ENCODE measurements at regions not wholly inside any gene's neighbourhood (a gene's known extent, or its start where the extent isn't known, plus 50 kb on each side); places are given as distances from the start of the nearest gene placed in this dataset.

DNA sequence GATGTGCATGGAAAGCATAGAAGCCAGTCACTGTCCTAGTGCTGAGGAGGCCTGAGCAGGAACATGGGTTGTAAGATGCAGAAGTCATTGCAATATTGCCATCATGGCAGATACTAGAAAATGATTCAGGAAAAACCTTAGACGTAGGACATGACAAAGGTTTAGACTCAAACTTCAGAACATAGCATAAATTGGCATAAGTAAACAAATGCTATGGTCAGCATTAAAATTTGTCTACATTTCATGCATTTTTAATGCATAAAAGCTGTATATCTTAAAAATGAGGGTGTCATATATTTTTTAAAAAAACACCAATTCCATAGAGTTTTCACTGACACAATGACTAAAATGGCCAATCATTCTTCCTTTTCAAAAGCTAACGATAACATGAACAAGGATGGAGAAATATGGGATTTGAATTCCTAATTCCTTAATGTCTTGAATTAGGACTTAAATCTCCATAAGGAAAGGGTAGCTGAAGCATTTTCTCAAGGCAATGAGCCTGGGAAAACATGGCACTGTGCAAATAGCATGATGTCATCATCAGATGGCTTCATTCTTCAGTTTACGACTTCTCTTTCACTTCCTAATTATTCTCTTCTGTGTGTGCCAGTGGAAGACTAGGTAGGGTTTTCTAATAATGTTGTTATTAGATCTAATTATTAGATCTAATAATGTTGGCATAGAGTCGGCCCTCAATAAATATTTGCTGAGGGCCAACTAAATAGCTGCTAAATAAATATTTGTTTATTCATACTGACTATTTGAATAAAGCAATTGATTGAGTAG, 125.1 kb upstream of the FRG1 start:
- no peak overlapping the region for H3K27ac ChIP-seq
- H3K27me3 ChIP-seq, result no peaks in the 10 kb centered on the region
- no peak overlapping the region for H3K4me3 ChIP-seq
- DNase-seq, result no peak
- no peak for TF ChIP-seq POLR2A (IDR thresholded peaks at IDR 0.05)
- TF ChIP-seq, protein P1, sequence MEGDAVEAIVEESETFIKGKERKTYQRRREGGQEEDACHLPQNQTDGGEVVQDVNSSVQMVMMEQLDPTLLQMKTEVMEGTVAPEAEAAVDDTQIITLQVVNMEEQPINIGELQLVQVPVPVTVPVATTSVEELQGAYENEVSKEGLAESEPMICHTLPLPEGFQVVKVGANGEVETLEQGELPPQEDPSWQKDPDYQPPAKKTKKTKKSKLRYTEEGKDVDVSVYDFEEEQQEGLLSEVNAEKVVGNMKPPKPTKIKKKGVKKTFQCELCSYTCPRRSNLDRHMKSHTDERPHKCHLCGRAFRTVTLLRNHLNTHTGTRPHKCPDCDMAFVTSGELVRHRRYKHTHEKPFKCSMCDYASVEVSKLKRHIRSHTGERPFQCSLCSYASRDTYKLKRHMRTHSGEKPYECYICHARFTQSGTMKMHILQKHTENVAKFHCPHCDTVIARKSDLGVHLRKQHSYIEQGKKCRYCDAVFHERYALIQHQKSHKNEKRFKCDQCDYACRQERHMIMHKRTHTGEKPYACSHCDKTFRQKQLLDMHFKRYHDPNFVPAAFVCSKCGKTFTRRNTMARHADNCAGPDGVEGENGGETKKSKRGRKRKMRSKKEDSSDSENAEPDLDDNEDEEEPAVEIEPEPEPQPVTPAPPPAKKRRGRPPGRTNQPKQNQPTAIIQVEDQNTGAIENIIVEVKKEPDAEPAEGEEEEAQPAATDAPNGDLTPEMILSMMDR (IDR thresholded peaks at IDR 0.05), result no peak
- H3K9me3 ChIP-seq, result no peaks in the 10 kb centered on the region
- H3K4me1 ChIP-seq, result no peaks in the 10 kb centered on the region
- no peaks in the 10 kb centered on the region for H3K36me3 ChIP-seq
- intact Hi-C loops (cut with DNase I; ENCODE audit: low total_unique reads), result no loop called here

DNA sequence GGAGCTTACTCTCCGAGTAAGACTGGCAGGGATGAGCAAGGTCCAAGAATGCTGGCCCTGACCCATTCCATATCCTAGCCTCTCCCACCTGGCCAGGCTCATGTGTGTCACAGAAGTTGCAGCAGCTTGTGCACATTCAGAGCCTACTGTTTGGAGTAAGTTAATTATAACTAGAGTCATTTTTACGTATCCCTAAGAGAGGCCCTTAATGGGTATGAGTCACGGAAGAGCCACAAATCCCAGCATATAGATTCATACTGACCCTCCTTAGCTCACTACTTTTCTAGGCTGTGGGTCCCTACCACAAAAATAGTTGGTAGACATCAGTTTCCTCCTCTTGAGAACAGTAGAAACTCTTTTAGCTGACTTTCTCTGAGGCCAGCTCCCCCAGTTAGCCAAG, 118.3 kb upstream of the FRG1 start:
- no peaks in the 10 kb centered on the region for H3K9me3 ChIP-seq
- H3K27ac ChIP-seq, result no peak overlapping the region
- intact Hi-C loops (cut with DNase I; ENCODE audit: low total_unique reads), result no loop called here
- no peak overlapping the region for H3K4me3 ChIP-seq
- DNase-seq, result no peak
- TF ChIP-seq, protein P1 (IDR thresholded peaks at IDR 0.05), result no peak
- TF ChIP-seq POLR2A (IDR thresholded peaks at IDR 0.05), result no peak
- H3K4me1 ChIP-seq, result no peaks in the 10 kb centered on the region
- H3K36me3 ChIP-seq, result no peaks in the 10 kb centered on the region
- no peaks in the 10 kb centered on the region for H3K27me3 ChIP-seq

DNA sequence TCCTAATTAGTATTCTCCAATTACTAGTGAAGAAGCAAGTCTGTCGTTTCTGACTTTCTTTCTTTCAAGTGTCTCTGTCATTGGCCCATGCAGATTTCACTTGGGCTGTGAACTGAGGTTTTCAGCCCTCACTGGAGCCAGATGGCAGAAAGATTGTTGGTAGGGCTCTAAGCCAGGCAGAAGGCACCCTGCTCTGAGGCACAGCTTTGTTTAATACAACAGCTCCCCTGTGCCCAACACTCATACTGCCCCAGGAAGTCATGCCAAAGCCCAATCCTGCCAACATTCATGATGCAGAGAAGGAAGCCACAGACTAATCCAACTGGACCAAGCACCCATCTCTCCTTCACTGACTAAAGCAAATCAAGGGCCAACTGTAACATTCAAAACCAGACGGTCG, 117.1 kb upstream of the FRG1 start:
- H3K36me3 ChIP-seq, result no peaks in the 10 kb centered on the region
- TF ChIP-seq, protein P1 (IDR thresholded peaks at IDR 0.05), result no peak
- TF ChIP-seq POLR2A (IDR thresholded peaks at IDR 0.05), result no peak
- no peak for DNase-seq
- H3K27me3 ChIP-seq, result no peaks in the 10 kb centered on the region
- H3K4me1 ChIP-seq, result no peaks in the 10 kb centered on the region
- intact Hi-C loops (cut with DNase I; ENCODE audit: low total_unique reads), result no loop called here
- H3K27ac ChIP-seq, result no peak overlapping the region
- H3K9me3 ChIP-seq, result no peaks in the 10 kb centered on the region
- H3K4me3 ChIP-seq, result no peak overlapping the region

DNA sequence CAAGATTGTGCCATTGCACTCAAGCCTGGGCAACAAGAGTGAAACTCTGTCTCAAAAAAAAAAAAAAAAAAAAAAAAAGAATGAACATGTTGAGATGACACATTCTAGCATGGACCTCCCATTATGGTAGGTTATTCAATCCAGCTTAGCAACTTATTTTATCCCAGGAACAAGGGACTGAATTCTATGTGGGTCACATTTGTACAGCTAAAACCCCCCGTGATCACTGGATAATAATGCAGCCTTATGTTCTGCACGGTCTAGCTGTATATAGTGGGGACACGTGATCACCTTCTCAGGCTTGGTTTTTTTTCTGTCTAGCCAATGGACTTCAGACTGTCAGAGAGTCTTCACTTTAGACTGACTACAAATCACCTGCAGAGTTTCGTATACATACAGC, 115.2 kb upstream of the FRG1 start:
- Histone ChIP-seq H3K27ac (no peak overlapping the region), H3K4me3 (no peak overlapping the region), H3K27me3 (no peaks in the 10 kb centered on the region), H3K9me3 (no peaks in the 10 kb centered on the region), H3K4me1 (no peaks in the 10 kb centered on the region), H3K36me3 (no peaks in the 10 kb centered on the region)
- DNase-seq, result no peak
- no peak for TF ChIP-seq POLR2A (IDR thresholded peaks at IDR 0.05)
- TF ChIP-seq, protein P1 (IDR thresholded peaks at IDR 0.05), result no peak
- intact Hi-C loops (cut with DNase I; ENCODE audit: low total_unique reads), result no loop called here

DNA sequence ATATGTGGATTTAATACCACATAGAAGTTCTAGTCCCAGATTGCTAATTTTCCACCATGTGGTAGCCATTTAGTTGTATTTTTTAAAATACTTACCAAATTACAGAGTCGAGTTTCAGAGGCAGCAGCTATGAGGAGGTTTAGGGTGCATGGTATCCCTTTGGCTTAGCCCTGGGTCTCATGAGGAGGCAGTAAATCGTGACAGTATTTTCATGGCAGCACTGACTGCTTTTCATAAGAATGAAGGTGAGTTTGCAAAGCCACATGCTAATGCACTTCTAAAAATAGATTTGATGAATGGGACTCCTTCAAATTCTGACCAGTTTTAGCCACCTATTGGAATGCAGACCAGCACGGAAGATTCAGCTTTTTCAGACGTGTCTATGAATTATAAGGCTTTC, 114.0 kb upstream of the FRG1 start:
- TF ChIP-seq, protein P1 (IDR thresholded peaks at IDR 0.05), result no peak
- TF ChIP-seq POLR2A (IDR thresholded peaks at IDR 0.05), result no peak
- H3K27me3 ChIP-seq, result no peaks in the 10 kb centered on the region

More for the DNA sequence above, 114.0 kb upstream of the FRG1 start:
- H3K36me3 ChIP-seq, result no peaks in the 10 kb centered on the region
- no peak overlapping the region for H3K4me3 ChIP-seq
- DNase-seq, result no peak
- intact Hi-C loops (cut with DNase I; ENCODE audit: low total_unique reads), result no loop called here
- no peaks in the 10 kb centered on the region for H3K4me1 ChIP-seq
- H3K9me3 ChIP-seq, result no peaks in the 10 kb centered on the region
- no peak overlapping the region for H3K27ac ChIP-seq
